ENCODE measurements at regions not wholly inside any gene's neighbourhood (a gene's known extent, or its start where the extent isn't known, plus 50 kb on each side); places are given as distances from the start of the nearest gene placed in this dataset.

DNA sequence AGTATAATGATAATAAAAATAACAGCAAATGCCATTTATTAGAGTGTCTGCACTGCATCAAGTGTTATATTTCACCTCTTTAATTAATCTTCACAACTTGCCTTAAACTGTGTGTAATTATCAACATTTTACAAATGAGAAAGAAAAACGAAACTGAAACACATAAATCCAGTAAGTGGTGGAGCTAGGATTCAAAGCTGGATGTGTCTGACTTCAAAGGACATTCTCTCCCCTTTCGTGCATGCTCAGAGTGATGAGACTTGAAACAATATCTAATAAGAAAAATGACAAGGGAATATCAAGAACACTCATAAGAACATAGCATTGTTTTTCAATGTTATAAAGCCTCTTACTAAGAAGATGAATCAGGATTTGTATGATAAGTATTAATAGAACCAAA, 78.8 kb downstream of the DUSP6 start:
- TF ChIP-seq, protein P1, sequence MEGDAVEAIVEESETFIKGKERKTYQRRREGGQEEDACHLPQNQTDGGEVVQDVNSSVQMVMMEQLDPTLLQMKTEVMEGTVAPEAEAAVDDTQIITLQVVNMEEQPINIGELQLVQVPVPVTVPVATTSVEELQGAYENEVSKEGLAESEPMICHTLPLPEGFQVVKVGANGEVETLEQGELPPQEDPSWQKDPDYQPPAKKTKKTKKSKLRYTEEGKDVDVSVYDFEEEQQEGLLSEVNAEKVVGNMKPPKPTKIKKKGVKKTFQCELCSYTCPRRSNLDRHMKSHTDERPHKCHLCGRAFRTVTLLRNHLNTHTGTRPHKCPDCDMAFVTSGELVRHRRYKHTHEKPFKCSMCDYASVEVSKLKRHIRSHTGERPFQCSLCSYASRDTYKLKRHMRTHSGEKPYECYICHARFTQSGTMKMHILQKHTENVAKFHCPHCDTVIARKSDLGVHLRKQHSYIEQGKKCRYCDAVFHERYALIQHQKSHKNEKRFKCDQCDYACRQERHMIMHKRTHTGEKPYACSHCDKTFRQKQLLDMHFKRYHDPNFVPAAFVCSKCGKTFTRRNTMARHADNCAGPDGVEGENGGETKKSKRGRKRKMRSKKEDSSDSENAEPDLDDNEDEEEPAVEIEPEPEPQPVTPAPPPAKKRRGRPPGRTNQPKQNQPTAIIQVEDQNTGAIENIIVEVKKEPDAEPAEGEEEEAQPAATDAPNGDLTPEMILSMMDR (IDR thresholded peaks at IDR 0.05; ENCODE audit: low read depth, low read length, poor library complexity, severe bottlenecking) = no peak
- TF ChIP-seq EZH2phosphoT487 (IDR thresholded peaks at IDR 0.05; ENCODE audit: borderline replicate concordance, low read length) = no peak

Measured in DOHH2 (cell line).